NCI-H187 treated with DMSO at 0.1 percent for 48 hours (cell line): ENCODE measurements at regions not wholly inside any gene's neighbourhood (a gene's known extent, or its start where the extent isn't known, plus 50 kb on each side); places are given as distances from the start of the nearest gene placed in this dataset.
"Not testable (repeated sequence)": the region's sequence is repeated elsewhere in the genome, so short reads cannot be mapped to it uniquely, and the experiment has no call there.

Experiments used
- DNase-seq: peaks from one replicate; lab custom pipeline; 2025; lab: John Stamatoyannopoulos, UW

GRCh38 chr22:44650806-44651205 lies 51.2 kb upstream of the PRR5 start:
- DNase-seq = no peak

DNA sequence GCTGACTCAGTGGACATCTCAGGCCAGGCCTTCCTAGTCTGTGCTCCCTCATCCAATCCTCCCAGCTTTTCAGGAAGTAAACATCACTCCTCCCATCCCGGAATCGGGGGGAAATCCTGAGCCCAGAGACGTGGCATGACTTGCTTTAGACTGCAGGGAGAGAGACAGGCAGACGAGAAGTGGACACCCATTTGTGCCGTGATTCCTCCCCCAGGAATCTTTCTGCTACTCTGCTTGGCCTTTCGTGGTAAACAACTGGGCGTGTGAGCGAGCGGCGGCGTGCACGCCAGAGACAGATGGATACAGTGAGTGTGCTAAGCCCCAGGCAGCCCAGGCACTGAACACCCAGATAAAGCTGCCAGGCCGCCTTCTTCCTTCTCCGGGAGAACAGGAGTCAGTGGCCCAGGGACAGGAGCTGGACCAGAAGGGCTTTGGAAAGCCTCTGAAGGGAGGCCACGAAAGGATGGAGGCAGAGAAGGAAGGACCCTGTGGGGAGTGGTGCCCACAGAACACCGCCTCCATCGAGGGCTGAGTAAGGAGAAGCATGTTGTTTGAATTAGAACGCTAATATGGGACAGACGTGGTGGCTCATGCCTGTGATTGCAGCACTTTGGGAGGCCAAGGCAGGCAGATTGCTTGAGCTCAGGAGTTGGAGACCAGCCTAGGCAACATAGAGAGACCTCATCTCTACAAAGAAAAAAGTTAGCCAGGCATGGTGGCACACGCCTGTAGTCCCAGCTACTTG lies 53.0 kb upstream of the PRR5 start:
- no peak for DNase-seq

DNA sequence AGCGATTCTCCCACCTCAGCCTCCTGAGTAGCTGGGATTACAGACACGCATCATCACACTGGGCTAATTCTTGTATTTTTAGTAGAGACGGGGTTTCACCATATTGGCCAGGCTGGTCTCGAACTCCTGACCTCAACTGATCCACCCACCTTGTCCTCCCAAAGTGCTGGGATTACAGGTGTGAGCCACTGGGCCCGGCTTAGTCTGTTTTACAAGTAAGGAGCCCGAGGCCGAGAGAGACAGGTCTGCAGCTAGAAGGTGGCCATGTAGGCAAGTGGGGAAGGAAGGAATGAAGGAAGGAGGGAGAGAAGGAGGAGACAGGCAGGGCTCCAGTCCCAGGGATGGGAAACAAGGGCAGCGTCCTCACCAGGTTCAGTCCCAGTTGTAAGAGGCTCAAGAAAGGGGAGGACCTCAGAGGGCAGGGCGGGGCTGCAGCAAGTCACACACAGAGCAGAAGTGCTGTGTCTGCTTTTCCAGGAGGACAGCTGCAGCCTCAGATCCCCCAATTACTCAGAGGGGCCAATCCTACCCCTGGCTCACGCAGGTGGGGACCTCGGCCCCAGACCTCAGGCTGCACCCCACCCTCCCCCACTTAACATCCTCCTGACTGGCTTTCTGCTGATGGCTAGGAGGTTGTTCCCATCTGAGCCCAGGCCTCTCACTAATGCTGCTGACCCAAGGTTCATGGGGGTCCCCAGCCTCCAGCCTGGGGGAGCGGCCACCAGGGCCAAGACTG lies 53.8 kb upstream of the PRR5 start:
- no peak for DNase-seq

GRCh38 chr22:44647141-44647540 lies 54.9 kb upstream of the PRR5 start:
- DNase-seq = no peak

DNA sequence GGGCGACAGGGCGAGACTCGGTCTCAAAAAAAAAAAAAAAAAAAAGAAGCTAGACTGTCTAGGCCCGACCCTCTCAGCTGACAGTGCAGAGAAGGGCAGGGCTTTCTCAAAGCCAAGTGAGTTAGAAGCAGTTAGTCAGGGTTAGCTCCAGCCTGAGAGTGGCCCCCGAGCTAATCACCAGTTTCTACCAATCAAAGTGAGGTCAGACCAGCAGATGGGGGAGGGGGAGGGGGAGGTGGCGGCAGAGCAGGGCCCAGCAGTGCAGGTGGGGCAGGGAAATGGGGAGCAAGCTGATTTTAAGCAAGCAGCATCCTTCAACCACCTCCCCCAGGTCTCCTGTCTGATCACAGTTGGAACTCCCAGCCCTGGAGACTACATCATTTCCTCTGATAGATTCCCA lies 55.3 kb upstream of the PRR5 start:
- no peak for DNase-seq

DNA sequence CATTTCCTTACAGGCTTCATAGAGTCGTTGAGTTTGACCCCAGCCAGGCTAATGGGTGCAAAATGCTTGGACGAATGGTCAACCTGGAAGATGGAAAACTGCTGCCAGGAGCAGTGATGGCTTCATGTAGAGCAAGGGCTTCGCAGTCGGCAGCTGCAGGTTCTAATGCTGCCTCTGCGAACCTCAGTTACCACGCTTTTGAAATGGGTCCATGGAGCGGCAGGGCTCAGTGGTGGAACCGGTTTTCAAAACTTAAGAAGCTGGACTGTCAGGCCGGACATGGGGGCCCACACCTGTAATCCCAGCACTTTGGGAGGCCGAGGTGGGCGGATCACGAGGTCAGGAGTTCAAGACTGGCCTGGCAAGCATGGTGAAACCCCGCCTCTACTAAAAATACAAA lies 55.9 kb upstream of the PRR5 start:
- no peak for DNase-seq

DNA sequence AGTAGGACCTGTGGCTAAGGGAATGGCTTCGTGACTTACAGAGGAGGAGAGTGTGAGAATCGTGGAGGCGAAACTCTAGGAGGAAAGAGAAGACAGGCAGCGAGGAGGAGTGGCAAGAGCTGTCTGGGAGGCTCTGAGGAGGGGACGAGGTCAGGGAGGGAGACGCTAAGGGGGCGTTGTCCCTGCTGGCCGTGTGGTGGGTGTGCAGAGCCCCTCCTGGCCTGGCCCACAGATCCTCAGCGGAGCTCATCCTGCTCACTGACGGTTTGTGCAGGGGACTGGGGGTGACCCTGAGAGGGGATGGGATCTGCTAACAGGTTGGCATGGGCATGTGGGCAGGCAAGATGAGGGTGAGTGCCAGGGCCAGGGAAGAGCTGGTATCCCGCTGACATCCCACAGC lies 56.5 kb upstream of the PRR5 start:
- no peak for DNase-seq

GRCh38 chr22:44645083-44645482 lies 56.9 kb upstream of the PRR5 start:
- DNase-seq = no peak

- DNase-seq = not testable (repeated sequence)
Measured at GRCh38 chr22:44643526-44644101, 58.4 kb upstream of the PRR5 start.

GRCh38 chr22:44642096-44642644 lies 59.8 kb upstream of the PRR5 start:
- DNase-seq = no peak

- no peak for DNase-seq
Measured at GRCh38 chr22:44640618-44641155, 61.3 kb upstream of the PRR5 start.

GRCh38 chr22:44639891-44640617 lies 62.0 kb upstream of the PRR5 start:
- DNase-seq = no peak

GRCh38 chr22:44638971-44639760 lies 62.8 kb upstream of the PRR5 start:
- DNase-seq = no peak

DNA sequence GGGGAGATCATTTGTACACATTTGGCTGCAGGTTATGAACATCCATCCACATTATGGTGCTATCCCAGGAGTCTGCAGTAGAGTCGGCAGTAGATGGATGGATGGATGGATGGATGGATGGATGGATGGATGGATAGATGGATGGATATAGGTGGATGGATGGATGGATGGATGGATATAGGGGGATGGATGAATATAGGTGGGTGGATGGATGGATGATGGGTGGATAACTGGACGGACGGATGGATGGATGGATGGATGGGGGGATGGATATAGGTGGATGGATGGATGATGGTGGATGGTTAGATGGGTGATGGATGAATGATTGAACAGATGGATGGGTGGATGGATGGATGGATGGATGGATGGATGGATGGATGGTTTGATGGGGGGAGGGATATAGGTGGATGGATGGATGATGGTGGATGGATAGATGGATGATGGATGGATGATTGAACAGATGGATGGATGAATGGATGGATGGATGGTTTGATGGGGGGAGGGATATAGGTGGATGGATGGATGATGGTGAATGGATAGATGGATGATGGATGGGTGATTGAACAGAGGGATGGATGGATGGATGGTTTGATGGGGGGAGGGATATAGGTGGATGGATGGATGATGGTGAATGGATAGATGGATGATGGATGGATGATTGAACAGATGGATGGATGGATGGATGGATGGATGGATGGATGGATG lies 65.3 kb upstream of the PRR5 start:
- DNase-seq = not testable (repeated sequence)

GRCh38 chr22:44635567-44635966 lies 66.4 kb upstream of the PRR5 start:
- DNase-seq = not testable (repeated sequence)

DNA sequence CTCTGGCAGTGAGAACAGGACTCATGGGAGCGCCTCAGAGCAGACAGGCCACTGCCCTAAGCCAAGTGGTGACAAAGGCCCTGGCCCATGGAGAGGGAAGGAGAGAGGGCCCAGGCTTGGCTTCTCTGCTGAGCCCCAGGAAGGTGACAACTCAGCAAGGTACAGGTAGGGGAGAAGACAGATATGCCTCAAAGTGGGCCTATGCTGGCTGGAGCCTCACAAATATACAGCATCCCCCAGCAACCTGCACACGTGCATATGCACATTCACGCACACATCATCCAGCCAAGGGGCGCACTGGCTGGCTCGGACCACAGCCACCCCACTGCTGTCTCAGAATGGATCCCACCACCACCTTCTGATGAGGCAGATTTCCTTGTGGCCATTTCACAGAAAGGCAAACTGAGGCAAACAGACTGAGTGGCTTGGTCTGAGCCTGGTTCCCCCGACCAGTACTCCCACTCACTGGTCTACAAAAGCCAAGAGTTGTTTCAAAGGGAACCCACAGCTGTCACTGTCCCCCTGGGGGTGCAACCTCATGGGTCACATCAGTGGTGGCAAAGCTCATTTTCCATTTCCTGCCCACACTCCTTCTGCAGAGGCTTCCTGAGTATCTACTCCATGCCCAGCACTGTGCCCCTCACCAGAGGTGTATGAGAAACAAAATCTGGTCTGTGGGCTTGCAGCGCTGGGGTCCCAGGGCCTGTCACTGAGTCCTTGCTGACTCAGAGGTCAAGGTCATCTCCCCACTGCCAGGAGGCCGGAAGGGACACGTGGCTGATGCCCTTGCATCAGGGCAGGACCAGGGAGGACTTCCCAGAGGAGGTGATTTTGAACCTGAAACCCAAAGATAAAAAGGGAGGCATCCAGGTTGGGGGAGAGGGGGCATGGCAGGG lies 67.3 kb upstream of the PRR5 start:
- DNase-seq = no peak

- DNase-seq = no peak
Measured at GRCh38 chr22:44633647-44634046, 68.4 kb upstream of the PRR5 start.

DNA sequence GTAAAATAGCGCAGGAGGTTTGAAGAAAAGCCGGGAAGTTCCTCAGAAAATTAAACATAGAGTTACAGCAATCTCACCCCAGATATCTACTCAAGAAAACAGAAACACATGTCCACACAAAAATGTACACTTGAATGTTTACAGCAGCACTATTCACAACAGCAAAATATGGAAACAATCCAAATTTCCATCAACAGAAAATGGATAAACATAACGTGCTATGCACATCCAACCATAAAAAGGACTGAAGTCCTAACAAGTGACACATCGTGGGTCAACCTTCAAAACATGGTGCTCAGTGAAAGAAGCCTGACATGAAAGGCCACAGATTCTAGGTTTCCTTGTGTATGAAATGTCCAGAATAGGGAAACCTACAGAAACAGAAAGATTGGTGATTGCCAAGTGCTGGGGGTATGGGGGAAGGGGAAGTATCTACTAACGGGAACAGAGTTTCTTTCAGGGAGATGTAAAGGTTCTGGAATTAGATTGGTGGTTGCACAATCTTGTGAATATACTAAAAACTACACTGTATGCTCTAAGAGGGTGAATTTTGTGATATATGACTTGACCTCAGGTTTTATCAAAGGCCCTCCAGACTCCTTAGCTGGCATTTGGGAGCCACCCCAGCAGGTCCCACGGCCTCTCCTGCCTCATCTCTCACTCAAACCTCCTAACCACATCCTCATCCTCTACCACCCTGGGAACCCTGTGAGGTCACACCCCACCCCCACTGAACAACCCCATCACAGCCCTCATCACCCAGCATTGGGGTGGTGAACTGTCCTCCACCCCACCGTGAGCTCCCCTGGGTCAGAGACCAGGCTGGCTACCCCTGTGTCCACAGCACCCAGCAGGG lies 69.2 kb upstream of the PRR5 start:
- no peak for DNase-seq

DNA sequence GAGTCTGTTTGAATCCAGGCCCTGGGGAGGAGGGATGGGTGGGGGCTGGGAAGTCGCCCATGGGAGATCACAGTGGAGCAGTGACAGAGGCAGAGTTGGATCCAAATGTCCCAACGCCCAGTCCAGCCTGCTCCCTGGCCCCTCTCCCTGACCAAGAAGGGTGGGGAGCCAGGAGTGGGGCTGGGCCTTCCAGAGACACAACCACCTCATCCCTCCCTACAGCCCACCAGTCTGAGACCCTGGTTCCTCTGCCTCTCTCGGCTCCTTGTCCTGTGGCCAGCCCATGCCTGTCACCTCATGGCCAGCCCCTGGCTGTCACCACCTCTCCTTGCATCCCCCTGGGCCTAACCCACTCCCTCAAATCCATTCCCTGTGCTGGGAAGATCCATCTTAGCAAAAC lies 71.2 kb upstream of the PRR5 start:
- DNase-seq = no peak
